IPS-NIHi11 (cell line): ENCODE measurements at regions not wholly inside any gene's neighbourhood (a gene's known extent, or its start where the extent isn't known, plus 50 kb on each side); places are given as distances from the start of the nearest gene placed in this dataset.
"Not testable (repeated sequence)": the region's sequence is repeated elsewhere in the genome, so short reads cannot be mapped to it uniquely, and the experiment has no call there.

ENCODE experiments used
- DNase-seq: peaks from one replicate; pipeline ENCODE4 v3.0.0; 2012; ENCODE audit warnings: mixed read lengths, low spot score

GRCh38 chr20:22529150-22530019, 55.0 kb downstream of the FOXA2 start:
- DNase-seq: no peak

DNA sequence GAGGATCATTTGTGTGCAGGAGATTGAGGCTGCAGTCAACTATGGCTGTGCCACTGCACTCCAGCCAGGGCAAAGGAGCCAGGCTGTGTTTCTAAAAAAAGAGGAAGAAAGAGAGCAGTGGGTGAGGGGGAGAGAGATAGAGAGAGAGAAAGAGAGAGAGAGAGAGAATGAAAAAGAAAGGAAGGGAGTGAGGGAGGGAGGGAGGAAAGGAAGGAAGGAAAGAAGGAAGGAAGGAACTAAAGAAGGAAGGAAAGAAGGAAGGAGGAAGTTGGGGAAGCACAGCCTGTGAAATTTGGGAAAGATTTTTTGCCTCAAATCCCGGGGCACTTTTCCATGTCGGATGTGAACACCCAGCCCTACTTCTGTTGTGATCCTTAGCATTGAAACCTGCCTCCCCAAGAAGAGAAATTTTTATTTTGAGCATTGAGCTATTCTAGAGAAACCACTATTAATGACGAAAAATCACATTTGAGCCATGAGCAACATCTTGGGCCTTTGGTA, 57.8 kb downstream of the FOXA2 start:
- no peak for DNase-seq

DNA sequence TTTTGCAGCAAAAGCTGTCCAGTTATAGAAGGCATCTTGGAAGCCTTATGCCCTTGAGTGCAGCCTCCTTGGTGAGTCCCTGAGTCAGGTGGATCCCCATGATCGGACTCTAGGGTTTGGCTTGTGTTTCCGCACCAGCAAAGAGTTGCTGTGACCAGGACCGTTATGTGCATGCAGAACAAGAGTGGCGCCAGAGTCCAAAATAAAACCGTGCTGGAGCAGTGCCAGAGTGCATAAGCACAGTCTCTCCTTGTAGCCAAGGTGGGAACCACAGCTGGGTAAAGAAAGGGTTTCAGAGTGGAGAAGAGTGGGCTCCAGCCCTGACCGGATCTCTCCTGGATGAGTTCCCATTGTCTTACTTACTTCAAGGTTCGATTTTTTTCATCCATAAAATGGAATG, 58.6 kb downstream of the FOXA2 start:
- DNase-seq: no peak

- DNase-seq: no peak
Measured at GRCh38 chr20:22525069-22525820, 59.1 kb downstream of the FOXA2 start.

DNA sequence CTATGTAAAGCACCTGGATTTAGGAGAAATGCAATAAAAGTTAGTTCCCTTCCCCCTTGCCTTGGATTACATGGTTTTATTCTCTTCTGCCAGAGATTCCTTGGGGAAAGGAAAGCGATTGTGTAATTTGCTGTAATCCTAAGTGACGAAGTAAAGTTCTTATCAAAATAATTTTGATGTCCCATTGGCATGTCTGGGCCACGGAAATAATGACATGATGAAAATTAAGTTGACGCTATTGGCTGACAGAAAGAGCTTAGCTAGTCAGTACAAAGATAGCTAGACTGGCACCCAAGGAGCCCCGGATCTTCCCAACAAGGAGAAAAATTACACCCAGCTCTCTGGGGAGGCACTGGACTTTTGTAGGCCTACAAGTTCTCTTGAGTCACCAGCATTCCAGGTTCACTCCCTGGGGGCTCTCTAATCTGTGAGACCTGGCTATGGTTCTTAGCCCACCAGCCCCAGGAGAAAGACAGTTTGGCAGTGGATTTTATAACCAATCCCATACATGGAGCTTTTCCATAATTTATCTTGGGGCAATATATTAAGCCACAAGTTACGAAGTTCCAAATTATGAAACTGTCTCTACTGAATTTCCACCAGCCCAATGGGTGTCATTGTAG, 59.9 kb downstream of the FOXA2 start:
- no peak for DNase-seq

DNA sequence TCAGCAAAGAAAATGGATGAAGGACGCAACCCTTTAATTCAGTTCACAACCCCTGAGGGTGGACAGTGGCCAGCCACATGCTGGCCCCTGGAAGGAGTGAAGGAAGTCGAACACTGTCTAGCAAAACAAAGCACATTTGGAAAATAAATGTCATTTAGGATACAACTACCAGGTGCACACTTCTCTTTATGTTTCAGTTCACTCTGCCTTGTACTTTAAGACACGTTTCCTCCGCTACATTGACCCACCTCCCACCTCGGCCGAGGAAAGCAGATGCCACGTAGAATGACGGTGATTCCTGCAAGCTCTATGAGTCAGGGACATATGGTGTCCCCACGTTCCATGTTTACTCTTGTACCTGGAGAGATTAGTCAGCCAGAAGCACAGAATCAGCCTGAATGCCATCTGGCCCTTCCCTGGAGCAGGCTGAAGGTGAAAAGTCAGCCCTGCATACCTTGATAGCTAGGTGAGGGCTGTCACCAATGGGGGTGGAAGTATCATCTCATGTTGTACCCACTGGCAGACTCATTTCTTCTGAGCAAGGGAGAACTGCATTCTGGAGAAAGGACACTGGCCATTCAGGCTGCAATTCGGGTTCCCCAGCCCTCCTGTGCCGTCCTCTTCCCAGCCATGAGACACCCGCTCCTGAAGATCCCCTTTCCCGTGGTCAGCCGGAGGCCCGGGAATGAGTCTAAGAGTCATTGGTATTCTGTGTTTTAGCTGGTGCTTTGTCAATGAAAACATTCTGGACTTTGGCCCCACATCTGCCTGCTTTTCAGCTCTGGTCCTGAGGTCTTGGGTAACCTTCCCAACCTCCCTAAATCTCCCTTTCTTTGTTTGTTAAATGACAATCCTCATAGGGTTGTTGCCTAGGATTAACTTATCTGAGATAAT, 60.6 kb downstream of the FOXA2 start:
- DNase-seq: no peak

DNA sequence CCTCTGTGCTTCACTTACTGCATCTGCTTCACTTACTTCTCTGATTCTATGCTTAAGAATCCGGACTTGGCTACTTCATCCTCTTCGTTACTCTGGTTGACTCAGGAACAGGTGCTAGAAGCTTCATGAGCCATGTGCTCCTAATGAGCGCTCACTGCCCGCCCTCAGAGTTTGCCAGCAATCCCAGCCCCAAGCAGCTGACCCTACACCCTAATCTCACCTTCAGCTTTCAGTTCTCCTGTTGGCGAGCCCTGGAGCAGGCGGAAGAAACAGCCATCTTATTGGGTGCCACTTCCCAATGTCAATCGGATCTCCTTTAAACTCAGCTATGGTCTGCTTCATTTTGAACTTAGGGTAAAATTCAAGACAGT, 61.3 kb downstream of the FOXA2 start:
- no peak for DNase-seq

- DNase-seq: no peak
Measured at GRCh38 chr20:22522701-22523100, 61.7 kb downstream of the FOXA2 start.

- not testable (repeated sequence) for DNase-seq
Measured at GRCh38 chr20:22521940-22522339, 62.4 kb downstream of the FOXA2 start.

GRCh38 chr20:22520381-22520780, 64.0 kb downstream of the FOXA2 start:
- no peak for DNase-seq

DNA sequence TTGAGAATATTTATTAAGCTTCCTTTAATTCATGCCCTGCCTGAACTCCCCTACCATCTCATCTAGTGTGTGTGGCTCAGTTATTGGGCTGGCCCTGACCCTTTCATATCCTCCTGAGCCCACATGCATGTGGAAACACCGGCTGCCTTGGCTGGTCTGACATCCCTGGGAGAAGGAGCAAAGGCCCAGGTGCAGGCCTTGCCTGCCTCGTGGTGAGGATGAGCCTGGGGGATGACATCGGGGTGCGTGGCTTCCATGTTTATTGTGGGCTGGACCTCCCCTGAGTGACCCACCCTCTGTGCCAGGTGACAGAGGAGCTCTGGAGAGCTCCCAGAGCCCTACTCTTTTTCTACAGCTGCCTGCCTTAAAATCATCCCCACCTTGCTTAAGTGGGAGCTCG, 69.1 kb downstream of the FOXA2 start:
- no peak for DNase-seq

DNA sequence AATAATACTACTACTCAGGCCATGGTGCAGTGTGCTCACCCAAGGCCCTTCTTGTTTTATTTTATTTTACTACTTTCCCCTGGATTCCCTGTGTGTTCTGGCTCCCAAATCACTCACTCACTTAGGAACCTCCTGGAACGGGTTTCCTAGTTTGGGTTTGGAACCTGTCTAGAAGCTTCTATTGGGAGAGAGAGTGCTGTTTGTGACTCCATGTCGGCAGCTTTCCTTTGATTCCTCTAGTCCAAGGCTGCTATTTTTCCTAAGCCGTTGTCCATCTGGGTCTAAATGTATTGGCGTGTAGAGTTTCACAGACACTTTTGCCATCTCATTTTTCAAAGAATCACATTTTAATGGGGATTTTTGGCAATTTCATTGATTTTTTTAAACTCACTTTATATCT, 70.8 kb downstream of the FOXA2 start:
- no peak for DNase-seq

- no peak for DNase-seq
Measured at GRCh38 chr20:22512911-22513489, 71.4 kb downstream of the FOXA2 start.

GRCh38 chr20:22511943-22512910, 72.1 kb downstream of the FOXA2 start:
- DNase-seq: peak; percentile 34

DNA sequence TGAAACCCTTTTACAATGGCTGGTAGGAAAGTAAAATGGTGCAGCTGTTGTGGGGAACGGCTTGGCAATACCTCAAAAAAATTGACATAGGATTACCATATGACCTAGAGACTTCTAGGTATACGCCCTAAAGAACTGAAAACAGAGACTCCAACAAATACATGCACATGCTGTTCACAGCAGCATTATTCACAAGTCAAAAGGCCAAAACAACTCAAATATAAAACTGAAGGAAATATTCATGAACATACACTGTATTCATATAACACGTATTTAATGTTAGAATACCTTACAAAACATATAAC, 74.6 kb downstream of the FOXA2 start:
- DNase-seq: no peak

DNA sequence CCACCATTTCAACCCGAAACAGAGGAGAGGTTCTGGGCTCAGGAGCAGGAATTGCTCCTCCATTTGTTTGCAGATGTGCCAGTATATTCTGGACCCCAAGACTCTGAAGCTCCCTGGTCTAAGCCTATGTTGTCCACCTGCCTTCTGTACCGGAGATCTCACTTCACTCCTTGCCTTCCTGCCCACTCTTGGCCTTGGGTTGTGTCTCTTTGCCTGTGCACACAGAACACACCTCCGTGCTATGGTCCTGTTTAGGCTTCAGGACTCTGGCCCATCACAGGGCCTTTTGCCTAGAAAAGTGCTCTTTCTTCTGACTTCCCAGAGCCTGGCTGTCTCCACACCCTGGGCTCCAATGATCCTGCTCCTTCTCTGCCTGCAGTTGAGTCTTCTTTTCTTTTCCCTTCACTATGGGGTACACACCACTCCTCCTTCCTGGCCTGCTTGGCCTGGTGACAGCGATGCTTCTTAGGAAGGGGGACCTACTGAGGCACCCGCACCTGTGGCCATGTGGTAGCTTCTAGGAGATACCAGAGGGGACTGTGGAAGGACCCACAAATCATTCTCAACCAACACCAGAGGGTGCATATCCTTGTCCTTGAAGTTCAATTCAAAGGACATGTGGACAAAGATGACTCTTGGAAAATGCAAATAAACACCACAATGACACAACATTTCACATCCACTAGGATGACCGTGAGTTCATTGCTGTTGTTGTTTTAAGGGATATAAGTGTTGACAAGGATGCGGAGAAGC, 75.1 kb downstream of the FOXA2 start:
- DNase-seq: no peak

DNA sequence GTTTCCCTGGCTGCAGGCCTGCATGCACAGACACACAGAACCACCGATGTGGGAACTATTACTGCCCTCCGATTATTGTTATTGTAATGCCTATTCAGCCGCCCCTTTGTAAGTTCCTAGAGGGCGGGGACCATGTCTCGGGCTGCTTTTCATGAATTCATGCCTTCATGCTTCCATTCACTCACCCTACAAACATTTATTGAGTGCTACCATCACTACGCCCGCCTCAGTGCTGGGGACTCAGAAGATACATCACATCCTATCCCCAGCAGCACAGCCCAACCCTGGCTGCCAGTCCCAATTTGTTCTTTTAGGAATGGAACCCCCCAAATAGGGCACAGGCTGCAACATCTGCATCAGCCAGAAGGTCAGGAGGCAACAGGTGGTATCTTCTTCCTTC, 75.9 kb downstream of the FOXA2 start:
- no peak for DNase-seq

DNA sequence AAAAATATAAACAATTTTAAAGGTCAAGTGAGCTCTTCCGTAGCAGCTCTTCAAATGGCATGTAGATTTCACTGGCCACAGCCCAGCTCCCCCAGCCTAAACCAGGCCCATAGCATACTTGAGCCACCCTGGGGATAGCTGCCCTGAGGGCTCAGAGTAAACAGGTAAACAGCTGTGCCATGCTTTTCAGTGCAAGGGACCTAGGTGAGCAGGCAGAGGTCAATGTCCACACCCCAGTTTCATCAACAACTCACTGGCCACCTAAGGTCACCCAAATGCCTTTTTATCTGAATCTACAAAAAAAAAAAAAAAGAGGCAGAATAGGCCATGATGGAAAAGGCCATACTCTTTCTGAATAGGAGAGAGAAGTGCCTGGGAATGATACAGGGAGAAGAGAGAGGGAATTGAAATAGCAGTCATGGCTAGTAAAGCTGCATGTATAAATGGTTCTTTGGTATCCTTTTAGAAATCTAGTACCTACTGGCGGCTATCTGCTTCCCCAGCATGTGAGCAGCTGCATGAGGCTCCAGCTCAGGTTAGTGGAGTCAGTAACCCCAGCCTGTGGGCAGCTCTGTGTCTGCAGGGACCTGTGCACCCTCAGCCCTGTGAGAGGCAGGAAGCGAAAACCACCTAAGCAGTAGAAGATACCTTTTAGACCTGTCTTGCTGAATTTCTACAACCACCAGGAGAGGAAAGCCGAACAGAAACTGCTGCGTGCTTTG, 77.0 kb downstream of the FOXA2 start:
- no peak for DNase-seq

DNA sequence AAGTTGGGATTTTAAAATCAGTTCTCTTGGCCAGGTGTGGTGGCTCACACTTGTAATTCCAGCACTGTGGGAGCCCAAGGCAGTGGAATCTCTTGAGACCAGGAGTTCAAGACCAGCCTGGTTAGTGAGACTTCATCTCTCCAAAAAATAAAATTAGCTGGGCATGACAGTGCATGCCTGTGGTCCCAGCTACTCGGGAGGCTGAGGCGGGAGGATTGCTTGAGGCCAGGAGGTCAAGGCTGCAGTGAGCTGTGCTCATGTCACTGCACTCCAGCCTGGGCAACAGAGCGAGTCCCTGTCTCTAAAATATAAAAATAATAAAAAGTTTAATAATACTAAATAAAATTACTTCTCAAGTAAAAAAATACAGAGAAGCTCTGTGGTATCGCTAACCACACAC, 77.5 kb downstream of the FOXA2 start:
- DNase-seq: no peak
